ENCODE measurements at regions not wholly inside any gene's neighbourhood (a gene's known extent, or its start where the extent isn't known, plus 50 kb on each side); places are given as distances from the start of the nearest gene placed in this dataset.
"Not testable (repeated sequence)": the region's sequence is repeated elsewhere in the genome, so short reads cannot be mapped to it uniquely, and the experiment has no call there.

- DNase-seq (ENCODE audit: low read depth); in situ Hi-C loops (cut with HindIII; ENCODE audit: low pct_unique_long_range_greater_than_20kb, low sequenced_read_pairs): not testable (repeated sequence)
Measured at GRCh38 chr1:55765505-55765904, 550.3 kb upstream of the USP24 start.

DNA sequence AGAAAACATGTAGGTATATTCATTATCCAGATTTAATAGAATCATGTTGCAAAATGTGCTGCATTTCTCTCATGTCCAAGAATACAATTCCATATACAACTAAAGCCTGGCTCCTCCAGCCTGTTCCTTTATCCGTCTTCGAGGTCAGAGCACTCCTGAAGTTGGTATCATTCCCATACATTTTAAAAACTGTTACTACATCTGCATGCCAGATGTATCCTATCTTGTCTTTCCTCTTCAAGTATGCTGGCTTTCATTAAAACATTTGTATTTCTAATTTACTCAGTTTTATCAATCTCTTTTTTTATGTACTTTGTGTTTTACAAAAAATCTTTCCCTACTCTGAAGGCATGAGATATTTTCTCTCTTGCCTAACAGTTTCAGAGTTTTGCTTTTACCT is 536.6 kb upstream of the USP24 start:
- DNase-seq (ENCODE audit: low read depth), result no peak
- in situ Hi-C loops (cut with HindIII; ENCODE audit: low pct_unique_long_range_greater_than_20kb, low sequenced_read_pairs), result no loop called here

DNA sequence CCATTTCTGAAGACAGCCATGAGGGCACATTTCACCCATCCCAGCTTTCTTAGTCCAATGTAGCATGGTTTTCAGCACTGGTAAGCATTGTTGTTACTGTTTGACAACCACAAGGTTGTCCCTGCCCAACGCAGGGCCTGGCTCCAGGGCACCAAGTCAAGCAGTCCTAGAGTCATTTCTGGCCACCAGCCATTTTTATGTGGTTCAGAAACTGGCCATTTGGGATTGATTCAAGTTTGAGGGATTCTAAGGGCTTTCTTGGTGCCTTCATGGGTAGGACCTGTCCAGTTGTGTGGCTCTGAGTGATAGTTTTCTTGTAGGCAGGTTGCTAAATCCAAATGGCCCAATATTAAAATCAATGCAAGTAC is 535.4 kb upstream of the USP24 start:
- in situ Hi-C loops (cut with HindIII; ENCODE audit: low pct_unique_long_range_greater_than_20kb, low sequenced_read_pairs), result no loop called here
- DNase-seq (ENCODE audit: low read depth), result no peak

- no peak for DNase-seq (ENCODE audit: low read depth)
- in situ Hi-C loops (cut with HindIII; ENCODE audit: low pct_unique_long_range_greater_than_20kb, low sequenced_read_pairs), result no loop called here
Measured at GRCh38 chr1:55749975-55750627, 534.9 kb upstream of the USP24 start.

DNA sequence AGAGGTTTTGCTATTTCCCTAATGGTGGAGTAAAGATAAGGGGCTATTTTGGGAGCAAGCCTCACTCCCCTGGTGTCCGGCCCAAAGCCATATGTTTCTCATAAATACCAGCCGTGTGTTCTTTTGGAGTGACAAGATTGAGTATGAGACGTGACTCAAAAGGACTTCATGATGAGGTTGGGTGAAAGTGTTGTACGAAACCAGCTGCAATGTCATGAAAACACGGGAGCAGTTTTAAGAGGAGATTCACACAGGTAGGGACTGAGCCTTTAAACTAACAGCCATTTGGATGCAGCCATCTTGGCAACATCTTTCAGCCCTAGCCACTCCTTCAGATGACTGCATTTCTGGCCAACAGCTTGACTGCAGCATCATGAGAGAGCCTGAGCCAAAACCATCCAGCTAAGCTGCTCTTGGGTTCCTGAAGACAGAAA is 532.3 kb upstream of the USP24 start:
- DNase-seq (ENCODE audit: low read depth), result no peak
- in situ Hi-C loops (cut with HindIII; ENCODE audit: low pct_unique_long_range_greater_than_20kb, low sequenced_read_pairs), result no loop called here

GRCh38 chr1:55746710-55747109 is 531.5 kb upstream of the USP24 start:
- DNase-seq (ENCODE audit: low read depth), result no peak
- in situ Hi-C loops (cut with HindIII; ENCODE audit: low pct_unique_long_range_greater_than_20kb, low sequenced_read_pairs), result no loop called here

DNA sequence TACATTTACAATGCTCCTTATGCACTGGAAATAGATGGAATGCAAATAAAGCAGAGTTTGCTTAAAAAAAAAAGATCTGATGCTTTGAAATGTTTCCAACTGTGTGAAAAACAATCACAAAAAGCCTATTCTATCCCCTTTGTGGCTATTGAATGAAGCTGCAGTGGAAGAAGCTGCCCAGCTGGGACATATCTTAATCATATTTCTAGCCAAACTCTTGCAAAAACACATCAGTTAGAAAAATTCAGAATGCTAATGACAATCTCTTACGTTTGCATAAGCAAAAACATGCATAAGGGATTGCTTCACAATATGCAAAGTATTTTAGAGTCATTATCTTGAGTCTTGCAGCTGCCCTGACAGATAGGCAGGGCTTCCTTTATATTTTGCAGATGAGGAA is 526.4 kb upstream of the USP24 start:
- DNase-seq (ENCODE audit: low read depth), result no peak
- in situ Hi-C loops (cut with HindIII; ENCODE audit: low pct_unique_long_range_greater_than_20kb, low sequenced_read_pairs), result no loop called here

DNA sequence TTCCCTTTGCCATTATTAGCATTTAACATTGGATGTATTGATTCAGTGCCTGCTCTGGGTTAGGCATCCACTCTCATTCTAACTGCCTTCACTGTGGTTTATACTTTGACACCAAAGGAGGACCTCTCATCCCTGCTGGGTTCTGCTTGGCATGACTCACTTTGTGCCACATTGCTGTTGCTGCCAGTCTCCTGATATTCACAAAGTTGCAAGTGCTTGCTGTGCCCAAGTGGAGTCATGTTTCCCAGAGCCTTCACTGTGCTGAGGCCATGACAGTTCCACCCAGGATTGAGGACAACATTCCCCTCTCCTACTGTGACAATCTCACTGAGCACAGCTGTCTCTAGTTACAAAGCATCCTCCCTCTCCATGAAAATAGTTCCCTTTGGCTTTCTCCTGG is 519.9 kb upstream of the USP24 start:
- in situ Hi-C loops (cut with HindIII; ENCODE audit: low pct_unique_long_range_greater_than_20kb, low sequenced_read_pairs), result no loop called here
- no peak for DNase-seq (ENCODE audit: low read depth)

- no peak for DNase-seq (ENCODE audit: low read depth)
- in situ Hi-C loops (cut with HindIII; ENCODE audit: low pct_unique_long_range_greater_than_20kb, low sequenced_read_pairs), result no loop called here
Measured at GRCh38 chr1:55726994-55727393, 511.8 kb upstream of the USP24 start.

GRCh38 chr1:55725378-55725777 is 510.2 kb upstream of the USP24 start:
- DNase-seq (ENCODE audit: low read depth), result no peak
- in situ Hi-C loops (cut with HindIII; ENCODE audit: low pct_unique_long_range_greater_than_20kb, low sequenced_read_pairs), result no loop called here

- DNase-seq (ENCODE audit: low read depth), result no peak
- in situ Hi-C loops (cut with HindIII; ENCODE audit: low pct_unique_long_range_greater_than_20kb, low sequenced_read_pairs), result no loop called here
Measured at GRCh38 chr1:55724551-55725325, 509.6 kb upstream of the USP24 start.

DNA sequence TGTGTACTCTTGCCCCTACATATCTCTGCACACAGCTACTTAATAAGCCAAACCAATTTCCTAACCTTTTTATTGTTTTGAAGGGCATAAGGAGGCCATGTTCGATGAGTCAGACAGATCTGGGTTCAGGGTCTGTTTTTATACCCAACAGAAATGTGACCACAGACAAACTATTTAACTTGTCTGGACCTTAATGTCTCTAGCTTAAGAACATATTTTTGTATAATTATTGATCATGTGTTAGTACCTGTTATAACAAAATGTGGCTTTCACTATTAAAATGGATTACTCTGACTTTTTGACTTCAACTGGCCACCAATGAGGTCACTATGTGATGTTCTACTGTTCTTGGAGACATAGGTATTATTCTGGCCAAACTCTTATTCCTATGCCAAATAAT is 507.8 kb upstream of the USP24 start:
- DNase-seq (ENCODE audit: low read depth), result no peak
- in situ Hi-C loops (cut with HindIII; ENCODE audit: low pct_unique_long_range_greater_than_20kb, low sequenced_read_pairs), result no loop called here

DNA sequence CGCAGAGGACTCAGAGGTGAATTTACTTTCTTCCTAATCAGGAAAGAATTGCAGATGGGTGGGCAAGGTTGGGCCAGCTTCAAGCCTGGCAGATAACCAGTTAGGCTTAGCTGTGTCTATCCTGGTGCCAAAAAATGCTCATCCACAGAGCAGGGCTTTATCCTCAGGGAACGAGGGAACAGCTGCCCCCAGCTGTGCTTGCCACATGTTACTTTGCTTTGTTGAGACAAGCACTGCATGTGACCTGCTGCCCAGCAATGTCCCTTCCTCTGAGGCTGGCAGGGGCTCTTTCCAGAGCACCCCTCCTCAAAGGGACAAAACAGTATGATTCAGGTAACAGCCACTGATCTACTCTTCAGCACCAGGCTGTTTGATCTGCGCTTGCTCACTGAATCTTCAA is 505.1 kb upstream of the USP24 start:
- in situ Hi-C loops (cut with HindIII; ENCODE audit: low pct_unique_long_range_greater_than_20kb, low sequenced_read_pairs), result no loop called here
- no peak for DNase-seq (ENCODE audit: low read depth)

DNA sequence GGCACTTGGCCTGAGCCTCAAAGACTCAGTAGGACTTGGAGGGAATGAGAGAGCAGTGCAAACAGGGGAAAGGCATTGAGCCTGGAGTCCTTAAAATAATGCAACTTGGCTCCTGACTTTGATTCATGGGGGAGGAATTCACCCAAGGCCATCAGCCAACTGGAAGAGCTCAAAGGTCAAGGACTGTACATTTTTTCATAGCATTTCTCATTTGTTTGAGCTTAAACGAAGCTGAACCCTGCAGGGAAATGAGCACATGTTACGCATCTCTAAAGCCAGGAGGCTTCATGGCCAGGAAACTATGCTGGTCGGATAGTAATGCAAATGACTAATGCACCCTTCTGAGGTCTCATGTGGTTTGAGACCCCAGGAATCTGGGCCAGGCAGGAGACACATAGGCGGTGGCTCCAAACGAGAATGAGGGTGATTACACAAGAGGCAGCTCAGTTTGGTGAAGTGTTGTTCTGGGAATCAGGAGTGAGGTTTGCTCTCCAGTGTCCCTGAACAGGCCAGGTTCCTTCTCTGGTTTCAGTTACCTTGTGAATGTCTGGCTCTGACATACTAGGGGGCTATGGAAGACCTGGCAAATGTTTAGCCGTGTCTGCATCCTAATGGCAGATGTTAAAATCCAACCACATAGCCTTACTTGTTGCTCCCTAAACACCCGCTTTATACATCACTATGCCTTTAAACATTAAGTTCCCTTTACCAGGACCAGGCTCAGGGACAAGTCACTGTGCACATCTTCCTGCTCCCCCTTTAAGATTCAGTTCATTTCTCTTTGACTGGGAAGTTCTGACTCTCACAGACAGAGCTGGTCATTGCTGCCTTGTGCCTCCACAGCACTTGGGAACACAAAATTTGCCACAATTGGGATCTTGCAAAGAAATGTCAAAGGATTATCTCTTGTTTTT is 503.9 kb upstream of the USP24 start:
- no peak for DNase-seq (ENCODE audit: low read depth)
- in situ Hi-C loops (cut with HindIII; ENCODE audit: low pct_unique_long_range_greater_than_20kb, low sequenced_read_pairs), result no loop called here

DNA sequence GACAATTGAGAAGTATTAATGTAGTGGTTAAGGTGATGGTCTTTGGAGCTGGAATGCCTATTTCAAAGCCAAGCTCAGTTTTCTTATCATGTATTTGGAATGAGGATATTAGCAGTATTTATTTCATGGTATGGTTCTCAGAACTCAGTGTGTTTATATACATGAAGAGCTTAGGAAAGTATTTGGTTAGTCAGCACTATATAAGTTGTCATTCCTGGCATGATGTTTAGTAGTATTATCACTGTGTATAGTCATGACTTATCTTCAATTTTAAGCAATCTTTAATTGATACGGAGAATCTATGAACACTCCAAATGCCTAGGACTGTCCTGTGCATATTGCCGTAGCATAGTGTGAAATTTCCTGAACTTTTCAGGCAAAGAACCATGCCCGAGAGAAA is 501.9 kb upstream of the USP24 start:
- no peak for DNase-seq (ENCODE audit: low read depth)
- in situ Hi-C loops (cut with HindIII; ENCODE audit: low pct_unique_long_range_greater_than_20kb, low sequenced_read_pairs), result no loop called here

DNA sequence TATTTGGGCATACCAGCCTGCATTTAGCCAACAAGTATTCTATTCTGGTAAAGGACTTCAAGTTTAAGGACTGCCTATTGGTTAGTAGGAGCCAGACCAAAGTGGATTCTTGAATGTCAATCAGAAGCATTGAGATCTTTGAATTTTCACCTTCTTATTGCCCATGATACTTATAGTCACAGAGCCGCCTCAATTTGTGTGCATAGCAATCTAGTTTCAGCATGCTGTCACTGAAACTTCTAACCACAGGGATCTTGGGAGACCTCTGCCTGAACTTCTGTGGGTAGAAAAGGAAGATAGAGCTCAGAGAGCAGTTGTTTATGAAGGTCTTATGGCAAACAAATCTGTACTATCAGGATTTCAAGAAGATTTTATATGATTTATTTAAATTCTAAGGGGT is 501.4 kb upstream of the USP24 start:
- DNase-seq (ENCODE audit: low read depth), result no peak
- in situ Hi-C loops (cut with HindIII; ENCODE audit: low pct_unique_long_range_greater_than_20kb, low sequenced_read_pairs), result no loop called here

DNA sequence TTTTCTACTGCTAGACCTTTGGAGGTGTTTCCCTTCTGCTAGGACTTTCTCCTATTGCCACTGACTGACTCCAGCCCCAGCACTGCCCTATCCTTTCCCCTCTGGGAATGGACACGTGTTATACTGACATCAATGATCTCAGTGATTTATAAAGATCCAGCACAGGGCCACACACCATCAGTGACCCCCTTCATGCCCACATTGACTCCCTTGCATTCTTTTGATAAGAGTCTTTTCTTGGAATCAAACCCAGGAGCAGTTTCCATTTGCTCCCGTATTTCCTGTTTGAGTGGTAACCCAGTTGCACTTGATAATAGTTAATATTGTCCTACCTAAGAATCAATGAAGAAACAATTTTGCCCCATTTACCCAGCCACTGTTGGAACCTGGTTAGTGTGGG is 501.0 kb upstream of the USP24 start:
- in situ Hi-C loops (cut with HindIII; ENCODE audit: low pct_unique_long_range_greater_than_20kb, low sequenced_read_pairs), result no loop called here
- DNase-seq (ENCODE audit: low read depth), result no peak

GRCh38 chr1:55714230-55714629 is 499.1 kb upstream of the USP24 start:
- in situ Hi-C loops (cut with HindIII; ENCODE audit: low pct_unique_long_range_greater_than_20kb, low sequenced_read_pairs), result no loop called here
- no peak for DNase-seq (ENCODE audit: low read depth)

DNA sequence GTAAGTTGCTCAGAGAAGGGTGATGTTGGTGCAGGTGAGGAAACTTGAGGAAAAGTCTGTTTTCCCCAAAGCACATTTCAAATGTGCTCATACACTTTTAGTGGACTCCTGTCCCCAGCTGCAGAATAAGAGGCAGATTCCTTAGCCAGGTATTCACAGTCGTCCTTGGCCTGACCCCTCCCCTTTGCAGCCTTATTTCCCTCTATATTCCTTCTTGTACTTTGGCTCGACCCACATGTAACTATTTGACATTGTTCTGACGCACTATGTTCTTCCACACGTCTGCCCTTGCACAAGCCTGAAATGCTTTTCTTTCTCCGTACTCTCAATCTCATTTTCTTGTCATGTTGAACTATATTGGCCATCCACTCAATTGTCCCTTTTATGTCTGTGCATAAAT is 498.4 kb upstream of the USP24 start:
- DNase-seq (ENCODE audit: low read depth), result no peak
- in situ Hi-C loops (cut with HindIII; ENCODE audit: low pct_unique_long_range_greater_than_20kb, low sequenced_read_pairs), result no loop called here
